Mesenchymal stem cell (in vitro differentiated cells and primary cell): ENCODE measurements at regions not wholly inside any gene's neighbourhood (a gene's known extent, or its start where the extent isn't known, plus 50 kb on each side); places are given as distances from the start of the nearest gene placed in this dataset.

ENCODE experiments used
- DNase-seq: peaks from one replicate; pipeline ENCODE4 v3.0.0-alpha.2; 2013
- H2AFZ ChIP-seq: one replicate; pipeline ENCODE4 v1.6.1; 2013; ENCODE audit warnings: low read depth, mild to moderate bottlenecking, control low read depth, inconsistent platforms, low read length, moderate library complexity
- H2AK5ac ChIP-seq: 2 replicates; pipeline ENCODE4 v1.6.1; 2013; ENCODE audit warnings: low read length, moderate library complexity, mild to moderate bottlenecking, inconsistent platforms; ENCODE audit not compliant: severe bottlenecking
- H2BK120ac ChIP-seq: one replicate; pipeline ENCODE4 v1.6.1; 2013; ENCODE audit warnings: low read depth, mild to moderate bottlenecking, inconsistent platforms, low read length, moderate library complexity
- H2BK12ac ChIP-seq, 2 experiments: one replicate each; pipeline ENCODE4 v1.6.1; 2013; ENCODE audit warnings: inconsistent platforms in 2 of 2, low read length in 2 of 2, mild to moderate bottlenecking in 2 of 2, moderate library complexity in 2 of 2, control low read depth in 1 of 2
- H2BK15ac ChIP-seq: one replicate; pipeline ENCODE4 v1.6.1; 2013; ENCODE audit warnings: mild to moderate bottlenecking, low read depth, inconsistent platforms; ENCODE audit not compliant: poor library complexity, severe bottlenecking
- H2BK5ac ChIP-seq: 2 replicates; pipeline ENCODE4 v1.6.1; 2013; ENCODE audit warnings: low read depth, mild to moderate bottlenecking, low read length, control low read depth, inconsistent platforms; ENCODE audit not compliant: poor library complexity, severe bottlenecking
- H3K14ac ChIP-seq, 2 experiments: one replicate each; pipeline ENCODE4 v1.6.1; 2013; ENCODE audit warnings: inconsistent platforms in 2 of 2, low read length in 2 of 2, control low read depth in 1 of 2, mild to moderate bottlenecking in 1 of 2, moderate library complexity in 1 of 2
- H3K18ac ChIP-seq, 2 experiments: one replicate each; pipeline ENCODE4 v1.6.1; 2013; ENCODE audit warnings: inconsistent platforms in 2 of 2, low read length in 2 of 2, control low read depth in 1 of 2, low read depth in 1 of 2, mild to moderate bottlenecking in 1 of 2
- H3K23ac ChIP-seq, 2 experiments: one replicate each; pipeline ENCODE4 v1.6.1; 2013; ENCODE audit warnings: inconsistent platforms in 2 of 2, low read length in 2 of 2, mild to moderate bottlenecking in 2 of 2, moderate library complexity in 2 of 2, control low read depth in 1 of 2
- H3K27ac ChIP-seq: 2 replicates; pipeline ENCODE4 v1.5.1; 2013; ENCODE audit warnings: mild to moderate bottlenecking, moderate library complexity, low read length, control low read depth, inconsistent platforms; ENCODE audit not compliant: poor library complexity, severe bottlenecking
- H3K27me3 ChIP-seq, 2 experiments: 2 replicates each; pipeline versions ENCODE4 v1.6.1 to v1.7.0; 2013; ENCODE audit warnings: low read length in 2 of 2, mild to moderate bottlenecking in 2 of 2, moderate library complexity in 2 of 2, control low read depth in 1 of 2, inconsistent platforms in 1 of 2; ENCODE audit not compliant: control insufficient read depth in 1 of 2, insufficient read depth in 1 of 2
- H3K36me3 ChIP-seq, 2 experiments: 2 replicates each; pipeline versions ENCODE4 v1.6.1 to v1.7.0; 2013; ENCODE audit warnings: low read length in 2 of 2, control low read depth in 1 of 2, inconsistent platforms in 1 of 2, low read depth in 1 of 2, mild to moderate bottlenecking in 1 of 2; ENCODE audit not compliant: insufficient read depth in 2 of 2, control insufficient read depth in 1 of 2
- H3K4ac ChIP-seq, 2 experiments: one replicate each; pipeline ENCODE4 v1.6.1; 2013; ENCODE audit warnings: inconsistent platforms in 2 of 2, low read length in 2 of 2, mild to moderate bottlenecking in 2 of 2, moderate library complexity in 2 of 2, control low read depth in 1 of 2, low read depth in 1 of 2
- H3K4me1 ChIP-seq: 2 replicates; pipeline ENCODE4 v1.6.1; 2013; ENCODE audit warnings: low read depth, low read length, control low read depth; ENCODE audit not compliant: control insufficient read depth, insufficient read depth
- H3K4me2 ChIP-seq: 2 replicates; pipeline ENCODE4 v1.6.1; 2013; ENCODE audit warnings: low read length, mild to moderate bottlenecking, inconsistent platforms; ENCODE audit not compliant: poor library complexity, severe bottlenecking
- H3K4me3 ChIP-seq, 2 experiments: 2 replicates each; pipeline versions ENCODE4 v1.5.1 to v1.7.0; 2013; ENCODE audit warnings: low read length in 2 of 2, mild to moderate bottlenecking in 2 of 2, control low read depth in 1 of 2, low read depth in 1 of 2; ENCODE audit not compliant: insufficient read depth in 1 of 2
- H3K79me1 ChIP-seq: replicated peaks from 2 replicates; pipeline ENCODE4 v1.6.1; 2013; ENCODE audit warnings: mild to moderate bottlenecking, control low read depth, low read length, inconsistent platforms; ENCODE audit not compliant: poor library complexity, severe bottlenecking
- H3K9ac ChIP-seq: 2 replicates; pipeline ENCODE4 v1.7.0; 2013; ENCODE audit warnings: mild to moderate bottlenecking, low read length, moderate library complexity
- H3K9me3 ChIP-seq: 2 replicates; pipeline ENCODE4 v1.7.0; 2013; ENCODE audit warnings: mild to moderate bottlenecking, low read length; ENCODE audit not compliant: control insufficient read depth
- H4K8ac ChIP-seq: one replicate; pipeline ENCODE4 v1.6.1; 2013; ENCODE audit warnings: inconsistent platforms, mild to moderate bottlenecking, low read length, moderate library complexity
- H4K91ac ChIP-seq: one replicate; pipeline ENCODE4 v1.6.1; 2013; ENCODE audit warnings: mild to moderate bottlenecking, low read length, inconsistent platforms
- WGBS: methylation state at CpG from one replicate; pipeline ENCODE4 v1.1.7; 2013; ENCODE audit warnings: mixed read lengths; 5-methylcytosine and 5-hydroxymethylcytosine counted together

- Histone ChIP-seq H3K14ac (no peak overlapping the region), H3K9ac (no peak overlapping the region), H3K36me3 (no peaks in the 10 kb centered on the region), H2AK5ac (no peak overlapping the region), H3K27me3 (no peaks in the 10 kb centered on the region), H3K9me3 (peaks cover 8% of the 10 kb centered on the region), H3K79me1 (no peaks in the 10 kb centered on the region), H3K4ac (no peak overlapping the region), H2BK12ac (no peak overlapping the region), H3K23ac (no peak overlapping the region), H3K4me2 (no peak overlapping the region), H4K8ac (no peak overlapping the region), H4K91ac (no peak overlapping the region), H2BK15ac (no peak overlapping the region), H2BK120ac (no peak overlapping the region), H2BK5ac (no peak overlapping the region), H2AFZ (no peak overlapping the region), H3K4me1 (no peaks in the 10 kb centered on the region), H3K27ac (no peak overlapping the region), H3K4me3 (no peak overlapping the region), H3K18ac (no peak overlapping the region)
- DNase-seq = no peak
Measured at GRCh38 chr9:11347437-11347836, 734.6 kb upstream of the PTPRD start.

- Histone ChIP-seq H3K4me1 (no peaks in the 10 kb centered on the region), H2BK12ac (no peak overlapping the region), H2BK120ac (no peak overlapping the region), H3K18ac (no peak overlapping the region), H3K9ac (no peak overlapping the region), H3K4ac (no peak overlapping the region), H3K27me3 (no peaks in the 10 kb centered on the region), H2BK5ac (no peak overlapping the region), H3K79me1 (no peaks in the 10 kb centered on the region), H3K4me2 (no peak overlapping the region), H3K27ac (no peak overlapping the region), H3K4me3 (no peak overlapping the region), H3K23ac (no peak overlapping the region), H2BK15ac (no peak overlapping the region), H3K36me3 (no peaks in the 10 kb centered on the region), H3K14ac (no peak overlapping the region), H4K91ac (no peak overlapping the region), H4K8ac (no peak overlapping the region), H3K9me3 (peaks cover 8% of the 10 kb centered on the region), H2AK5ac (no peak overlapping the region), H2AFZ (no peak overlapping the region)
- no peak for DNase-seq
- WGBS = 86% methylated on average over 4 of the region's 5 CpGs
Measured at GRCh38 chr9:11348366-11348765, 735.6 kb upstream of the PTPRD start.

GRCh38 chr9:11349187-11349586 is 736.4 kb upstream of the PTPRD start:
- H3K9me3 ChIP-seq = peaks cover 8% of the 10 kb centered on the region
- WGBS = 75% methylated on average over 5 of the region's 5 CpGs
- H2BK5ac ChIP-seq = no peak overlapping the region

GRCh38 chr9:11352612-11353011 is 739.8 kb upstream of the PTPRD start:
- Histone ChIP-seq H3K9me3 (peaks cover 8% of the 10 kb centered on the region), H3K4ac (no peak overlapping the region), H3K9ac (no peak overlapping the region), H3K36me3 (no peaks in the 10 kb centered on the region), H4K91ac (no peak overlapping the region), H2BK5ac (no peak overlapping the region), H3K4me3 (no peak overlapping the region), H2AK5ac (no peak overlapping the region), H3K18ac (no peak overlapping the region), H3K4me2 (no peak overlapping the region), H2BK120ac (no peak overlapping the region), H3K23ac (no peak overlapping the region), H3K14ac (no peak overlapping the region), H4K8ac (no peak overlapping the region), H2BK12ac (no peak overlapping the region), H3K79me1 (no peaks in the 10 kb centered on the region), H3K27me3 (no peaks in the 10 kb centered on the region), H2AFZ (no peak overlapping the region), H3K4me1 (no peaks in the 10 kb centered on the region), H3K27ac (no peak overlapping the region), H2BK15ac (no peak overlapping the region)
- DNase-seq = no peak
- no CpG with 5 or more reads among the region's 2 CpGs for WGBS

More at GRCh38 chr9:11349187-11349586, 736.4 kb upstream of the PTPRD start:
- no peak overlapping the region for H2BK12ac ChIP-seq
- H3K4me3 ChIP-seq = no peak overlapping the region
- H2BK15ac ChIP-seq = no peak overlapping the region
- H3K9ac ChIP-seq = no peak overlapping the region
- no peak overlapping the region for H3K23ac ChIP-seq
- no peaks in the 10 kb centered on the region for H3K79me1 ChIP-seq
- no peak overlapping the region for H3K18ac ChIP-seq
- H2AFZ ChIP-seq = no peak overlapping the region
- no peak overlapping the region for H4K91ac ChIP-seq
- H3K27ac ChIP-seq = no peak overlapping the region
- H2BK120ac ChIP-seq = no peak overlapping the region
- H3K4me2 ChIP-seq = no peak overlapping the region
- DNase-seq = no peak
- H3K14ac ChIP-seq = no peak overlapping the region
- H3K4me1 ChIP-seq = no peaks in the 10 kb centered on the region
- H3K36me3 ChIP-seq = no peaks in the 10 kb centered on the region
- no peak overlapping the region for H3K4ac ChIP-seq
- H4K8ac ChIP-seq = no peak overlapping the region
- no peak overlapping the region for H2AK5ac ChIP-seq
- no peaks in the 10 kb centered on the region for H3K27me3 ChIP-seq
